GM23338 (cell line): ENCODE measurements at regions not wholly inside any gene's neighbourhood (a gene's known extent, or its start where the extent isn't known, plus 50 kb on each side); places are given as distances from the start of the nearest gene placed in this dataset.

Source experiments
- ATAC-seq: fragments of 200-7000 bp; cut with Tn5 transposase; 3 replicates; pipeline ENCODE4 v1.9.1; 2020
- DNase-seq: peaks from one replicate; pipeline ENCODE4 v3.0.0-alpha.2; 2015; ENCODE audit warnings: low spot score
- H2AFZ ChIP-seq: fragments of 200-600 bp; sonication (generic); 2 replicates; pipeline ENCODE4 v1.8.0; 2016; ENCODE audit warnings: antibody characterized with exemption, mild to moderate bottlenecking, moderate library complexity
- H3F3A ChIP-seq: fragments of 200-600 bp; sonication (generic); replicated peaks from 2 replicates; pipeline ENCODE4 v1.8.0; 2017; ENCODE audit warnings: antibody characterized with exemption, mixed run types, low read depth
- H3K27ac ChIP-seq: fragments of 200-600 bp; sonication (generic); 2 replicates; pipeline ENCODE4 v1.6.1; 2016; ENCODE audit warnings: low read depth
- H3K27me3 ChIP-seq: fragments of 200-600 bp; sonication (generic); 2 replicates; pipeline ENCODE4 v1.8.0; 2016; ENCODE audit warnings: mild to moderate bottlenecking, mixed run types, moderate library complexity; ENCODE audit not compliant: insufficient read depth
- H3K36me3 ChIP-seq: fragments of 200-600 bp; sonication (generic); 2 replicates; pipeline ENCODE4 v1.8.0; 2016; ENCODE audit warnings: mild to moderate bottlenecking; ENCODE audit not compliant: insufficient read depth
- H3K4me1 ChIP-seq: fragments of 200-600 bp; sonication (generic); 2 replicates; pipeline ENCODE4 v1.8.0; 2016; ENCODE audit warnings: mild to moderate bottlenecking, moderate library complexity; ENCODE audit not compliant: insufficient read depth
- H3K4me2 ChIP-seq: fragments of 200-600 bp; sonication (generic); 2 replicates; pipeline ENCODE4 v1.7.1; 2017; ENCODE audit warnings: mixed run types
- H3K4me3 ChIP-seq: fragments of 200-600 bp; sonication (generic); 2 replicates; pipeline ENCODE4 v1.6.1; 2016; ENCODE audit warnings: mixed run types
- H3K79me2 ChIP-seq: fragments of 200-600 bp; sonication (generic); replicated peaks from 2 replicates; pipeline ENCODE4 v1.8.0; 2017; ENCODE audit warnings: mild to moderate bottlenecking; ENCODE audit not compliant: insufficient read depth
- H3K9me2 ChIP-seq: fragments of 200-600 bp; sonication (generic); 2 replicates; pipeline ENCODE4 v1.8.0; 2017; ENCODE audit not compliant: insufficient read depth
- H4K20me1 ChIP-seq: fragments of 200-600 bp; sonication (generic); replicated peaks from 2 replicates; pipeline ENCODE4 v1.8.0; 2017; ENCODE audit warnings: mild to moderate bottlenecking; ENCODE audit not compliant: insufficient read depth
- H3K27ac Mint-ChIP-seq: 2 replicates; pipeline ENCODE4 v1.8.0; 2020; ENCODE audit warnings: inconsistent platforms, mild to moderate bottlenecking, moderate library complexity, mixed read lengths
- H3K27me3 Mint-ChIP-seq: 3 replicates; pipeline ENCODE4 v1.8.0; 2022; ENCODE audit warnings: low read depth, mild to moderate bottlenecking, moderate library complexity, mixed read lengths, inconsistent platforms; ENCODE audit not compliant: insufficient read depth, poor library complexity
- H3K36me3 Mint-ChIP-seq: 3 replicates; pipeline ENCODE4 v1.8.0; 2021; ENCODE audit warnings: low read depth, mild to moderate bottlenecking, inconsistent platforms, moderate library complexity, mixed read lengths
- H3K4me1 Mint-ChIP-seq: 3 replicates; pipeline ENCODE4 v1.8.0; 2020; ENCODE audit warnings: mild to moderate bottlenecking, inconsistent platforms, mixed read lengths
- H3K4me3 Mint-ChIP-seq: 3 replicates; pipeline ENCODE4 v1.8.0; 2021; ENCODE audit warnings: moderate library complexity, mild to moderate bottlenecking, inconsistent platforms, mixed read lengths
- H3K9me3 Mint-ChIP-seq: 3 replicates; pipeline ENCODE4 v1.8.0; 2020; ENCODE audit warnings: moderate library complexity, mild to moderate bottlenecking, inconsistent platforms, mixed read lengths
- CREB1 ChIP-seq: fragments of 250-450 bp; sonication (Bioruptor Pico); IDR thresholded peaks from 2 replicates; pipeline ENCODE4 v1.5.0; 2020; ENCODE audit warnings: low read depth, mild to moderate bottlenecking, moderate library complexity
- CTCF ChIP-seq, 2 experiments: fragments of 200-600 bp in 1 of 2; sonication (generic) in 1 of 2; conservative IDR thresholded peaks; 2 replicates each; pipeline versions ENCODE4 v1.5.1 to v1.6.1; 2016 to 2017; ENCODE audit warnings: antibody characterized with exemption in 2 of 2, low read depth in 2 of 2, mild to moderate bottlenecking in 2 of 2, moderate library complexity in 1 of 2
- EZH2 ChIP-seq: fragments of 200-600 bp; sonication (generic); IDR thresholded peaks from one replicate; pipeline ENCODE4 v1.8.0; 2017; ENCODE audit warnings: antibody characterized with exemption, mild to moderate bottlenecking, low read depth; ENCODE audit not compliant: unreplicated experiment
- EZH2phosphoT487 ChIP-seq: fragments of 200-600 bp; sonication (generic); IDR thresholded peaks from one replicate; pipeline ENCODE4 v1.8.1; 2018; ENCODE audit warnings: antibody characterized with exemption; ENCODE audit not compliant: unreplicated experiment
- JUNB ChIP-seq: IDR thresholded peaks from one replicate; pipeline ENCODE4 v1.6.1; 2016; ENCODE audit warnings: antibody characterized with exemption; ENCODE audit not compliant: unreplicated experiment
- NANOG ChIP-seq: IDR thresholded peaks from 2 replicates; pipeline ENCODE4 v1.6.1; 2016; ENCODE audit warnings: antibody characterized with exemption, borderline replicate concordance
- POLR2AphosphoS5 ChIP-seq: IDR thresholded peaks from 2 replicates; pipeline ENCODE4 v1.6.1; 2016; ENCODE audit warnings: antibody characterized with exemption, low read depth
- REST ChIP-seq: IDR thresholded peaks from one replicate; pipeline ENCODE4 v1.6.1; 2018; ENCODE audit warnings: antibody characterized with exemption; ENCODE audit not compliant: unreplicated experiment
- STAT1 ChIP-seq: IDR thresholded peaks from one replicate; pipeline ENCODE4 v1.6.1; 2016; ENCODE audit warnings: antibody characterized with exemption; ENCODE audit not compliant: unreplicated experiment
- ZNF114 ChIP-seq: fragments of 250-450 bp; sonication (Bioruptor Pico); IDR thresholded peaks from 2 replicates; pipeline ENCODE4 v1.5.0; 2020; ENCODE audit warnings: mild to moderate bottlenecking, moderate library complexity
- ZNF331 ChIP-seq: fragments of 250-450 bp; sonication (Bioruptor Pico); IDR thresholded peaks from 2 replicates; pipeline ENCODE4 v1.5.0; 2020; ENCODE audit warnings: low read depth, mild to moderate bottlenecking, moderate library complexity
- TF ChIP-seq, protein P1 (sequence below): fragments of 250-450 bp; sonication (Bioruptor Pico); IDR thresholded peaks from 2 replicates; pipeline ENCODE4 v1.5.0; 2020; ENCODE audit warnings: mild to moderate bottlenecking, moderate library complexity
- TF ChIP-seq, protein P2 (sequence below): IDR thresholded peaks from 2 replicates; pipeline ENCODE4 v1.6.1; 2016; ENCODE audit warnings: antibody characterized with exemption

- TF ChIP-seq, protein P1, sequence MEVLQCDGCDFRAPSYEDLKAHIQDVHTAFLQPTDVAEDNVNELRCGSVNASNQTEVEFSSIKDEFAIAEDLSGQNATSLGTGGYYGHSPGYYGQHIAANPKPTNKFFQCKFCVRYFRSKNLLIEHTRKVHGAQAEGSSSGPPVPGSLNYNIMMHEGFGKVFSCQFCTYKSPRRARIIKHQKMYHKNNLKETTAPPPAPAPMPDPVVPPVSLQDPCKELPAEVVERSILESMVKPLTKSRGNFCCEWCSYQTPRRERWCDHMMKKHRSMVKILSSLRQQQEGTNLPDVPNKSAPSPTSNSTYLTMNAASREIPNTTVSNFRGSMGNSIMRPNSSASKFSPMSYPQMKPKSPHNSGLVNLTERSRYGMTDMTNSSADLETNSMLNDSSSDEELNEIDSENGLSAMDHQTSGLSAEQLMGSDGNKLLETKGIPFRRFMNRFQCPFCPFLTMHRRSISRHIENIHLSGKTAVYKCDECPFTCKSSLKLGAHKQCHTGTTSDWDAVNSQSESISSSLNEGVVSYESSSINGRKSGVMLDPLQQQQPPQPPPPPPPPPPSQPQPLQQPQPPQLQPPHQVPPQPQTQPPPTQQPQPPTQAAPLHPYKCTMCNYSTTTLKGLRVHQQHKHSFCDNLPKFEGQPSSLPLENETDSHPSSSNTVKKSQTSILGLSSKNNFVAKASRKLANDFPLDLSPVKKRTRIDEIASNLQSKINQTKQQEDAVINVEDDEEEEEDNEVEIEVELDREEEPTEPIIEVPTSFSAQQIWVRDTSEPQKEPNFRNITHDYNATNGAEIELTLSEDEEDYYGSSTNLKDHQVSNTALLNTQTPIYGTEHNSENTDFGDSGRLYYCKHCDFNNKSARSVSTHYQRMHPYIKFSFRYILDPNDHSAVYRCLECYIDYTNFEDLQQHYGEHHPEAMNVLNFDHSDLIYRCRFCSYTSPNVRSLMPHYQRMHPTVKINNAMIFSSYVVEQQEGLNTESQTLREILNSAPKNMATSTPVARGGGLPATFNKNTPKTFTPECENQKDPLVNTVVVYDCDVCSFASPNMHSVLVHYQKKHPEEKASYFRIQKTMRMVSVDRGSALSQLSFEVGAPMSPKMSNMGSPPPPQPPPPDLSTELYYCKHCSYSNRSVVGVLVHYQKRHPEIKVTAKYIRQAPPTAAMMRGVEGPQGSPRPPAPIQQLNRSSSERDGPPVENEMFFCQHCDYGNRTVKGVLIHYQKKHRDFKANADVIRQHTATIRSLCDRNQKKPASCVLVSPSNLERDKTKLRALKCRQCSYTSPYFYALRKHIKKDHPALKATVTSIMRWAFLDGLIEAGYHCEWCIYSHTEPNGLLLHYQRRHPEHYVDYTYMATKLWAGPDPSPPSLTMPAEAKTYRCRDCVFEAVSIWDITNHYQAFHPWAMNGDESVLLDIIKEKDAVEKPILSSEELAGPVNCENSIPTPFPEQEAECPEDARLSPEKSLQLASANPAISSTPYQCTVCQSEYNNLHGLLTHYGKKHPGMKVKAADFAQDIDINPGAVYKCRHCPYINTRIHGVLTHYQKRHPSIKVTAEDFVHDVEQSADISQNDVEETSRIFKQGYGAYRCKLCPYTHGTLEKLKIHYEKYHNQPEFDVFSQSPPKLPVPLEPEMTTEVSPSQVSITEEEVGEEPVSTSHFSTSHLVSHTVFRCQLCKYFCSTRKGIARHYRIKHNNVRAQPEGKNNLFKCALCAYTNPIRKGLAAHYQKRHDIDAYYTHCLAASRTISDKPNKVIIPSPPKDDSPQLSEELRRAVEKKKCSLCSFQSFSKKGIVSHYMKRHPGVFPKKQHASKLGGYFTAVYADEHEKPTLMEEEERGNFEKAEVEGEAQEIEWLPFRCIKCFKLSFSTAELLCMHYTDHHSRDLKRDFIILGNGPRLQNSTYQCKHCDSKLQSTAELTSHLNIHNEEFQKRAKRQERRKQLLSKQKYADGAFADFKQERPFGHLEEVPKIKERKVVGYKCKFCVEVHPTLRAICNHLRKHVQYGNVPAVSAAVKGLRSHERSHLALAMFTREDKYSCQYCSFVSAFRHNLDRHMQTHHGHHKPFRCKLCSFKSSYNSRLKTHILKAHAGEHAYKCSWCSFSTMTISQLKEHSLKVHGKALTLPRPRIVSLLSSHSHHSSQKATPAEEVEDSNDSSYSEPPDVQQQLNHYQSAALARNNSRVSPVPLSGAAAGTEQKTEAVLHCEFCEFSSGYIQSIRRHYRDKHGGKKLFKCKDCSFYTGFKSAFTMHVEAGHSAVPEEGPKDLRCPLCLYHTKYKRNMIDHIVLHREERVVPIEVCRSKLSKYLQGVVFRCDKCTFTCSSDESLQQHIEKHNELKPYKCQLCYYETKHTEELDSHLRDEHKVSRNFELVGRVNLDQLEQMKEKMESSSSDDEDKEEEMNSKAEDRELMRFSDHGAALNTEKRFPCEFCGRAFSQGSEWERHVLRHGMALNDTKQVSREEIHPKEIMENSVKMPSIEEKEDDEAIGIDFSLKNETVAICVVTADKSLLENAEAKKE: no peak
- TF ChIP-seq JUNB: no peak
These were observed 244.5 kb upstream of the SLC35B3 start (continued) for GRCh38 chr6:8679823-8680222.

- Mint-ChIP-seq H3K36me3 (no peaks in the 10 kb centered on the region), H3K9me3 (no peaks in the 10 kb centered on the region), H3K27me3 (peaks cover 3% of the 10 kb centered on the region), H3K27ac (no peak overlapping the region), H3K4me1 (no peaks in the 10 kb centered on the region), H3K4me3 (no peak overlapping the region)
- DNase-seq (no peak), ATAC-seq (no peak)
- Histone ChIP-seq H3K4me2 (no peak overlapping the region), H3K4me1 (no peaks in the 10 kb centered on the region), H4K20me1 (no peaks in the 10 kb centered on the region), H3K27me3 (no peaks in the 10 kb centered on the region), H3K9me2 (no peaks in the 10 kb centered on the region), H3K79me2 (no peaks in the 10 kb centered on the region), H3F3A (no peaks in the 10 kb centered on the region), H3K27ac (no peak overlapping the region), H3K4me3 (no peak overlapping the region), H3K36me3 (no peaks in the 10 kb centered on the region), H2AFZ (no peak overlapping the region)
- TF ChIP-seq, protein P2, sequence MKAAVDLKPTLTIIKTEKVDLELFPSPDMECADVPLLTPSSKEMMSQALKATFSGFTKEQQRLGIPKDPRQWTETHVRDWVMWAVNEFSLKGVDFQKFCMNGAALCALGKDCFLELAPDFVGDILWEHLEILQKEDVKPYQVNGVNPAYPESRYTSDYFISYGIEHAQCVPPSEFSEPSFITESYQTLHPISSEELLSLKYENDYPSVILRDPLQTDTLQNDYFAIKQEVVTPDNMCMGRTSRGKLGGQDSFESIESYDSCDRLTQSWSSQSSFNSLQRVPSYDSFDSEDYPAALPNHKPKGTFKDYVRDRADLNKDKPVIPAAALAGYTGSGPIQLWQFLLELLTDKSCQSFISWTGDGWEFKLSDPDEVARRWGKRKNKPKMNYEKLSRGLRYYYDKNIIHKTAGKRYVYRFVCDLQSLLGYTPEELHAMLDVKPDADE: no peak
- TF ChIP-seq JUNB (no peak), REST (no peak), CREB1 (no peak), CTCF (conservative IDR thresholded peaks at IDR 0.05; ENCODE audit: low read depth in 2 of 2) (no peak), NANOG (no peak), EZH2phosphoT487 (no peak), POLR2AphosphoS5 (no peak), ZNF114 (CRISPR knock-in tag) (no peak), EZH2 (no peak), STAT1 (no peak), ZNF331 (CRISPR knock-in tag) (no peak)
These were observed 243.1 kb upstream of the SLC35B3 start for GRCh38 chr6:8678466-8678865.
